H9 (cell line): ENCODE measurements at regions not wholly inside any gene's neighbourhood (a gene's known extent, or its start where the extent isn't known, plus 50 kb on each side); places are given as distances from the start of the nearest gene placed in this dataset.
A peak's percentile ranks its signal among the peaks of the same experiment; 100 is the strongest.

Experiments used
- DNase-seq: peaks from one replicate; pipeline ENCODE4 v3.0.0-alpha.2; 2017
- H2AFZ ChIP-seq: one replicate; pipeline ENCODE4 v1.6.1; 2013; ENCODE audit warnings: mild to moderate bottlenecking, low read length, control low read depth, moderate library complexity
- H2AK5ac ChIP-seq: 2 replicates; pipeline ENCODE4 v1.6.1; 2013; ENCODE audit warnings: low read length, control low read depth, mixed read lengths; ENCODE audit not compliant: insufficient read length
- H2BK120ac ChIP-seq: one replicate; pipeline ENCODE4 v1.6.1; 2013; ENCODE audit warnings: low read depth, mild to moderate bottlenecking, low read length, control low read depth, inconsistent platforms; ENCODE audit not compliant: poor library complexity, severe bottlenecking
- H2BK12ac ChIP-seq: 2 replicates; pipeline ENCODE4 v1.6.1; 2013; ENCODE audit warnings: low read length, control low read depth, mixed read lengths, low read depth; ENCODE audit not compliant: insufficient read length
- H2BK15ac ChIP-seq: 2 replicates; pipeline ENCODE4 v1.6.1; 2013; ENCODE audit warnings: low read depth, low read length, control low read depth
- H2BK20ac ChIP-seq: one replicate; pipeline ENCODE4 v1.6.1; 2013; ENCODE audit warnings: low read depth, mild to moderate bottlenecking, low read length, control low read depth, inconsistent platforms; ENCODE audit not compliant: poor library complexity, severe bottlenecking
- H2BK5ac ChIP-seq: 2 replicates; pipeline ENCODE4 v1.6.1; 2013; ENCODE audit warnings: low read length, control low read depth, mixed read lengths; ENCODE audit not compliant: insufficient read length
- H3K14ac ChIP-seq: 2 replicates; pipeline ENCODE4 v1.6.1; 2013; ENCODE audit warnings: low read length, control low read depth; ENCODE audit not compliant: insufficient read depth
- H3K18ac ChIP-seq: 2 replicates; pipeline ENCODE4 v1.6.1; 2013; ENCODE audit warnings: low read depth, mild to moderate bottlenecking, mixed read lengths, low read length, control low read depth; ENCODE audit not compliant: insufficient read length
- H3K23ac ChIP-seq: 2 replicates; pipeline ENCODE4 v1.6.1; 2013; ENCODE audit warnings: low read length, control low read depth, mixed read lengths, low read depth; ENCODE audit not compliant: insufficient read length
- H3K23me2 ChIP-seq: 2 replicates; pipeline ENCODE4 v1.6.1; 2013; ENCODE audit warnings: low read depth, mild to moderate bottlenecking, mixed read lengths, low read length, control low read depth; ENCODE audit not compliant: insufficient read length, poor library complexity, severe bottlenecking
- H3K27ac ChIP-seq: 2 replicates; pipeline ENCODE4 v1.5.1; 2013; ENCODE audit warnings: low read length, control low read depth, mixed read lengths, low read depth; ENCODE audit not compliant: insufficient read length
- H3K27me3 ChIP-seq: 2 replicates; pipeline ENCODE4 v1.6.1; 2013; ENCODE audit warnings: low read length, control low read depth, inconsistent platforms; ENCODE audit not compliant: insufficient read depth
- H3K4ac ChIP-seq: 2 replicates; pipeline ENCODE4 v1.6.1; 2013; ENCODE audit warnings: low read depth, mild to moderate bottlenecking, control low read depth, inconsistent platforms, low read length, moderate library complexity
- H3K4me1 ChIP-seq: 2 replicates; pipeline ENCODE4 v1.6.1; 2013; ENCODE audit warnings: low read length, control low read depth, inconsistent platforms; ENCODE audit not compliant: insufficient read depth
- H3K4me2 ChIP-seq: 2 replicates; pipeline ENCODE4 v1.6.1; 2013; ENCODE audit warnings: low read length, control low read depth, mixed read lengths; ENCODE audit not compliant: insufficient read length, insufficient read depth
- H3K56ac ChIP-seq: 2 replicates; pipeline ENCODE4 v1.6.1; 2013; ENCODE audit warnings: low read depth, mild to moderate bottlenecking, mixed read lengths, low read length, control low read depth; ENCODE audit not compliant: insufficient read length
- H3K79me1 ChIP-seq: 2 replicates; pipeline ENCODE4 v1.6.1; 2013; ENCODE audit warnings: low read depth, mild to moderate bottlenecking, moderate library complexity, low read length, control low read depth, inconsistent platforms; ENCODE audit not compliant: insufficient read depth, poor library complexity, severe bottlenecking
- H3K79me2 ChIP-seq: 2 replicates; pipeline ENCODE4 v1.6.1; 2013; ENCODE audit warnings: low read length, control low read depth, inconsistent platforms; ENCODE audit not compliant: insufficient read depth
- H3K9ac ChIP-seq: 2 replicates; pipeline ENCODE4 v1.6.1; 2013; ENCODE audit warnings: low read length, control low read depth, mixed read lengths; ENCODE audit not compliant: insufficient read length; ENCODE audit errors: extremely low read depth
- H3K9me3 ChIP-seq: one replicate; pipeline ENCODE4 v1.6.1; 2013; ENCODE audit warnings: low read depth, low read length, inconsistent platforms; ENCODE audit not compliant: control insufficient read depth
- H3T11ph ChIP-seq: one replicate; pipeline ENCODE4 v1.6.1; 2013; ENCODE audit warnings: mild to moderate bottlenecking, low read length, control low read depth, inconsistent platforms
- H4K20me1 ChIP-seq: one replicate; pipeline ENCODE4 v1.6.1; 2013; ENCODE audit not compliant: control insufficient read depth, insufficient read length, insufficient read depth
- H4K5ac ChIP-seq: 2 replicates; pipeline ENCODE4 v1.6.1; 2013; ENCODE audit warnings: low read depth, mild to moderate bottlenecking, mixed read lengths, low read length, control low read depth; ENCODE audit not compliant: insufficient read length
- H4K8ac ChIP-seq: replicated peaks from 2 replicates; pipeline ENCODE4 v1.6.1; 2013; ENCODE audit warnings: low read length, control low read depth, mixed read lengths, low read depth; ENCODE audit not compliant: insufficient read length
- H4K91ac ChIP-seq: 2 replicates; pipeline ENCODE4 v1.6.1; 2013; ENCODE audit warnings: low read depth, mild to moderate bottlenecking, moderate library complexity, mixed read lengths, low read length, control low read depth; ENCODE audit not compliant: insufficient read length
- H3K27ac Mint-ChIP-seq, 3 experiments: 2 replicates in 2 of 3; 3 replicates in 1 of 3; pipeline ENCODE4 v1.8.0; 2020 to 2021; ENCODE audit warnings: mixed read lengths in 3 of 3, mild to moderate bottlenecking in 1 of 3, moderate library complexity in 1 of 3
- H3K27me3 Mint-ChIP-seq: 2 replicates; pipeline ENCODE4 v1.8.0; 2021; ENCODE audit warnings: low read depth, mild to moderate bottlenecking, moderate library complexity, mixed read lengths
- H3K36me3 Mint-ChIP-seq, 3 experiments: 2 replicates in 2 of 3; 3 replicates in 1 of 3; pipeline ENCODE4 v1.8.0; 2020 to 2021; ENCODE audit warnings: low read depth in 3 of 3, mixed read lengths in 3 of 3; ENCODE audit not compliant: insufficient read depth in 1 of 3
- H3K4me1 Mint-ChIP-seq, 2 experiments: 2 replicates each; pipeline ENCODE4 v1.8.0; 2020; ENCODE audit warnings: mixed read lengths in 2 of 2
- H3K4me3 Mint-ChIP-seq, 2 experiments: 2 replicates in 1 of 2; 3 replicates in 1 of 2; pipeline ENCODE4 v1.8.0; 2020 to 2021; ENCODE audit warnings: mild to moderate bottlenecking in 2 of 2, mixed read lengths in 2 of 2, moderate library complexity in 1 of 2
- H3K9me3 Mint-ChIP-seq, 2 experiments: 2 replicates in 1 of 2; 3 replicates in 1 of 2; pipeline ENCODE4 v1.8.0; 2020; ENCODE audit warnings: mild to moderate bottlenecking in 2 of 2, mixed read lengths in 2 of 2, moderate library complexity in 1 of 2
- CTCF ChIP-seq: fragments of 200-600 bp; sonication (generic); conservative IDR thresholded peaks from 3 replicates; pipeline ENCODE4 v1.8.0; 2021; ENCODE audit warnings: antibody characterized with exemption, mild to moderate bottlenecking
- WGBS: extraction: QIAGEN DNeasy Blood & Tissue Kit; methylation state at CpG from one replicate; pipeline ENCODE4 v1.1.7; 2013; ENCODE audit warnings: missing lambda C conversion rate, low lambda C conversion rate, mixed read lengths; ENCODE audit not compliant: insufficient read length; ENCODE audit errors: extremely low coverage; 5-methylcytosine and 5-hydroxymethylcytosine counted together

GRCh38 chr7:155972247-155972646, 160.0 kb upstream of the SHH start:
- Histone ChIP-seq H4K8ac (no peak overlapping the region), H3K14ac (no peak overlapping the region), H3K79me1 (no peaks in the 10 kb centered on the region), H3T11ph (no peak overlapping the region), H3K18ac (no peak overlapping the region), H3K23me2 (no peaks in the 10 kb centered on the region), H3K27ac (no peak overlapping the region), H4K20me1 (no peaks in the 10 kb centered on the region), H3K27me3 (no peaks in the 10 kb centered on the region), H3K4ac (no peak overlapping the region), H2BK120ac (no peak overlapping the region), H2BK15ac (no peak overlapping the region), H3K56ac (no peak overlapping the region), H4K5ac (no peak overlapping the region), H2BK12ac (no peak overlapping the region), H3K9ac (no peak overlapping the region), H3K4me2 (no peak overlapping the region), H3K23ac (no peak overlapping the region), H2BK5ac (no peak overlapping the region), H4K91ac (no peak overlapping the region), H3K4me1 (no peaks in the 10 kb centered on the region), H2AFZ (no peak overlapping the region), H2BK20ac (no peak overlapping the region), H3K9me3 (no peaks in the 10 kb centered on the region), H2AK5ac (no peak overlapping the region), H3K79me2 (no peaks in the 10 kb centered on the region)
- H3K4me3 Mint-ChIP-seq: no peak overlapping the region
- no peak for TF ChIP-seq CTCF
- peaks cover 8 to 12% of the 10 kb centered on the region in 2 experiments for H3K4me1 Mint-ChIP-seq
- H3K27ac Mint-ChIP-seq: no peak overlapping the region
- no peaks in the 10 kb centered on the region; the same call in none of the 2 replicates for H3K27me3 Mint-ChIP-seq
- no peaks in the 10 kb centered on the region for H3K9me3 Mint-ChIP-seq
- peak; percentile 7 for DNase-seq
- no CpG with 5 or more reads among the region's 8 CpGs for WGBS
- no peaks in the 10 kb centered on the region for H3K36me3 Mint-ChIP-seq
